ENCODE measurements at regions not wholly inside any gene's neighbourhood (a gene's known extent, or its start where the extent isn't known, plus 50 kb on each side); places are given as distances from the start of the nearest gene placed in this dataset.

GRCh38 chr2:47315475-47315874 is 53.6 kb upstream of the EPCAM start:
- no peak for DNase-seq

GRCh38 chr2:47313728-47314127 is 55.4 kb upstream of the EPCAM start:
- no peak for DNase-seq

DNA sequence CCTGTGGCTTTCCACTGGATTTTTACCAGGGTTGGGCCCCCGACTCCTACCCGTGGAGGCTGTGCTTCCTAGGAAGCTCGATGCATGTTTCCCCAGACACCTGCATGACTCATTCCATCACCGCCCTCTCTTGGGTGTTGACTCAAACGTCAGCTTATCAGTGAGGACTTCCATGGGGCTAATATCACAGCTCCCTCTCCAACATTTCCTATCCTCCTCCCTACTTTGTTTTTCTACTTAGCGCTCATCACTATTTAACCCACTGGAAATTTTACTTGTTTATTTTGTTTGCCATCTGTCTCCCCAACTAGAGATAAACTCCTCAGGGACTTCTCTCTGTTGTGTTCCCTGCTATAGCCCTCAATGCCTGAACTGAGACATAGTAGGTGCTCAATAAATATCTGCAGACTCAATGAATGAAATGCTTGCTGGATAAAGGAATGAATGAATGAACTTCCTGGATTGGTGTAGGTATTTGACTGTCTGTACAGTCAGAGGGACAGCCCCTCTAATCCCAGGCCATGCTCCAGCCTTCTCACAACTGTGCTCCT is 55.9 kb upstream of the EPCAM start:
- DNase-seq = no peak

- DNase-seq = no peak
Observed at GRCh38 chr2:47312491-47312850, 56.6 kb upstream of the EPCAM start.

DNA sequence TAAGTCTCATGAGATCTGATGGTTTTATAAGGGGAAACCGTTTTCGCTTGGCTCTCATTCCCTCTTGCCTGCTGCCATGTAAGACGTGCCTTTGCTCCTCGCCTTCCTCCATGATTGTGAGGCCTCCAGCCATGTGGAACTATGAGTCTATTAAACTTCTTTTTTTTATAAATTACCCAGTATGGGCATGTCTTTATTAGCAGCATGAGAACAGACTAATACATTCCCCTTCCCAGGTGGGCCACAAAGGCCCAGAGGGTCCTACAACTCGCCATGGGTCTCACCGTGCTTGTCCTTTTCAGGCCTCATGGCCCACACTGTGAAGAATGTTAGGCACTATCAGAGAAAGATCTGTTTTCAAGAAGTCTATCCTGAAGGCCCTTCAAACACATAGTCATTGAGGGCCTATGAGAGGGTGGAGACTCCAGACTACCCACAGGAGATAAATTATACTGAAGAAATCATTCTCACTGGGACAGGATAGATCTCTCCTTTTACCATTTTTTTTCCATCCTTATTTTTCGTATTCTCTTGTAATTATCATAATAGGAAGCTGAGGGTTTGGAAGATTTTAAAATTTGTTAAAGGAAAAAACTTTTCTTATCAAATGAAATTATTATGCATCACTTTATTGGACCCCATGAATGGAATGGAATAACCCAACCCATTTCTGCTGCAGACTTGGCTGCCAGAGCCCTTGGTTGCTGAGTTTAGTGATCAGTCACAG is 57.2 kb upstream of the EPCAM start:
- no peak for DNase-seq

DNA sequence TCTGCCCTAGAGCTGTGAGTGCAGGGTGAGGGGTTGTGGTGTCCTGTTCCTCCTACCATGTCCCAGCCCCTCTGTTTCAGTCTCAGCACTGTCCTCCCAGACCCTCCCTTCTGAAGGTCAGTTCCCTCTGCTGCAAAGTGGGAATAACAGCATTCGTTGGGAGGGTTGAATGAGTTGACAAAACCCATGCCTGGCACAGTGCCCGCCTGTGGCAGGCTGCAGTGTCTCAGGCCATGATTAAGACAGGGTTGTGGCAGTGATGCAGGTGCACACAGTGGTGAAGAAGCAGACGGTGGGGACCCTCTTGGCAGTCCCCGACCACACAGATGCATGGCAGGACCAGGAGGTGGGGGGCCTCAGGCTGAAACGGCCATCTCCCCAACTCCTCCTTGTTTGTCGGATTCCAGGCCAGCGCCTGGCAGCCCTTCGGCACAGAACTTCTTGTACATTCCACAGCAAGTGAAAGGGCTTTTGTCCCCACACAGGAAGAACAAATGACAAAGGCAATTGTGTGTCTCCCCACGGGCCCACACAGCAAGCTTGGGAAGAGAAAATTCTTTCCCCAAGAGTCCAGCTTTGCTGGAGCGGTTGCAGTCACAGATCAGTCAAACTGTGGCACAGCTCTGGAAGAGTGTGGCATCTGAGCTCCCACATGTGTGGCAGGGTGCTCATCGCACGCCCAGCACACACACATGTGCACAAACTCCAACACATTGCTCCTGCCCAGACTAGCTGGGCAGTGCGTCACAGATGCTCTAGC is 58.1 kb upstream of the EPCAM start:
- no peak for DNase-seq

- DNase-seq = no peak
Observed at GRCh38 chr2:47309952-47310800, 58.9 kb upstream of the EPCAM start.

- DNase-seq = no peak
Observed at GRCh38 chr2:47309472-47309951, 59.6 kb upstream of the EPCAM start.

- DNase-seq = no peak
Observed at GRCh38 chr2:47307066-47307465, 62.0 kb upstream of the EPCAM start.

DNA sequence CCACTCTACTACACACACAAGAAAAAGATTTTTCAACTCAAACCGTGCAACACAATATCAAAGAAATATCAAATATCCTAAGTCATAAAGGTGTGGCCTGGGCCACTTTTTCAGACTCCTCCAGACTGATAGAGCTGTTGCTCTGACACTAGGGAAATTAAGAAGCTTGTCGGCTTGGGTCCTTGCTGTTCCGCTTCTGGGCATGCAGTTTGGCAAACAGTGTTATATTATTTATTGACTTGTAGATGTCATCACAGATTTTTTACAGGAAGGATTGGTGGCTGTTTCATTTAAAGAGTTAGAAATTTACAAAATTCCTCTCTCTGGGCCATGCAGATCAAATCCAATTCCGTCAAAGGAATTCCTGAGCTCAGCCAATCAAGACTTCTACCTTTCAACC is 64.5 kb upstream of the EPCAM start:
- no peak for DNase-seq

DNA sequence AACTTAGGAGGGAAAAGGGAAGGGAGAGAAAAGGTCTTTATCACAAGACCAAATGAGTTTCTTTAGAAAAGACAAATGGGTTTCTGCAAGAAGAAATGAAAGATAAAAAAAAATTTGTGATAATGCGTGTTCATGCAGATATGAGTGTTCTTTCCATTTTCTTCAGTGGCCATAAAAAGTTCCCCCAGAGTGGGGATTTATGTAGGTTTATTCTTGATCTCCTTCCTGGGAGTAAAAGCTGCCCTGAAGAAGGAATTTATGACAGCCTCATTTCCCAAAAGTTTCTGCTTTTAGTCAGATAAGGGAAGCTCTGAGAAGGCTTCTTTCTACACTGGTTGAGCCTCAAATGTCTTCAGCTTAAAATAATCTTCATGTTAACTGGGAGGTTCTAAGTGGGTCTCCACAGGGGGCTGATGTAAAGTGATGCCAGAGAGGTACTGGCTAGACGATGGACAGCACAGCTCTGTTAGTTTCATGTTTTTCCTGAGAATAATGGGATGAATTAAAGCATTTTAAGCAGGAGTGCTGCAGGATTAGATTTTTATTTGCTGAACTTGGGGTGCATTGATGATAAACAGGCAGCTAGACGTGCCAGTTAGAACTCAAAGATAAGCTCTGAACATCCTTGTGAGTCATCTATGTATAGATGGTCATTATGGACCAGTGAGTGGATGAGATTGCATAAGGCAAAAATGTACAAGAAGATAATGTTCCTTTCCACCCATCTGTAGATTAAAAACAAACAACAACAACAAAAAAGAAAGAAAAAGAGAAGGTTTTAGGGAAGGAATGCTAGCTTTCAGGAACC is 65.6 kb upstream of the EPCAM start:
- DNase-seq = no peak

GRCh38 chr2:47302308-47302707 is 66.8 kb upstream of the EPCAM start:
- no peak for DNase-seq

DNA sequence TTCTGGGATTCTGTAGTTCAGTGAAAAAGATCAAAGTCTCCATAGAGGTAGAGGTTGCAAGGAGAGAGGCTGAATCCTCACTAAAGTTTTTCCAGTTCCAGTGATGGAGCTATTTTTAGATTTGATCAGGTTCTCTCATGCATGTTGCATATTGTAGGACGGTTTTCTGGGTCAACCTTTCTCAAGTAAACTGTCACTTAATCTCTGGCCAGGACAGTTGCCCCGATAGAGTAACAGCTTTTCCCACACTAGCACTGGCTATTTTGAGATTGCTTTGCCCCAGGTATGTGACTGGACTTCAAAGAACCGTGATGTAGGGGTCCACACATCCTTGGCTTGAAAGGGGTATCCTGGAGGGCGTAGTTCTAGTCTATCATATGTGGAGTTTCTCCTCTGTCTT is 67.4 kb upstream of the EPCAM start:
- no peak for DNase-seq

DNA sequence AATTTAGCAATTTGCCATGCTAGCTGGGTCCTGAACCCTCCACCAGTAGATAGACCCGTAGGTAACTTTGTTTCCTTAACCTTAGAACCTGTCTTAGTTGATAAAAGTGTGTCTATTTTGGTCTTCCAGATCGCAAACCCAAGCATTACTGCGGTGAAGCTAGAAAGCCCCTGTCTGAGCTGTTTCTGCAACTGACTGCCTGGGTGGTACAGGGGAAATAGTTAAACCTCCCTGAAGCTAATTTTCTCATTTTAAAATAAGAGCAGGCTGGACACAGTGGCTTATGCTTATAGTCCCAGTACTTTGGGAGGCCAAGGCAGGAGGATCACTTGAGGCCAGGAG is 67.9 kb upstream of the EPCAM start:
- DNase-seq = no peak

GRCh38 chr2:47300609-47301276 is 68.4 kb upstream of the EPCAM start:
- DNase-seq = no peak

- no peak for DNase-seq
Observed at GRCh38 chr2:47300081-47300480, 69.0 kb upstream of the EPCAM start.

DNA sequence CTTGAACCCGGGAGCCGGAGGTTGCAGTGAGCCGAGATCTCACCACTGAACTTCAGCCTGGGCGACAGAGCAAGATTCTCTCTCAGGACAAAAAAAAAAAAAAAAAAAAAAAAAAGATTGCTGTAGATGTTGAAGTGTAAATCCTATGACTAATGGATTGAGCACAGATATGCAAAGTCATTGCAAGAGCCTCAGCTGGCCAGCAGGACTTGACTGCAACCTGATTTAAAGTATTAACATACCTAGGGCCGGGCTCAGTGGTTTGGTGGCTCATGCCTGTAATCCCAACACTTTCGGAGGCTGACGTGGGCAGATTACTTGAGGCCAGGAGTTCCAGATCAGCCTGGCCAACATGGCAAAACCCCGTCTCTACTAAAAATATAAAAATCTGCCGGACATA is 69.6 kb upstream of the EPCAM start:
- DNase-seq = no peak

GRCh38 chr2:47298771-47299170 is 70.3 kb upstream of the EPCAM start:
- no peak for DNase-seq

DNA sequence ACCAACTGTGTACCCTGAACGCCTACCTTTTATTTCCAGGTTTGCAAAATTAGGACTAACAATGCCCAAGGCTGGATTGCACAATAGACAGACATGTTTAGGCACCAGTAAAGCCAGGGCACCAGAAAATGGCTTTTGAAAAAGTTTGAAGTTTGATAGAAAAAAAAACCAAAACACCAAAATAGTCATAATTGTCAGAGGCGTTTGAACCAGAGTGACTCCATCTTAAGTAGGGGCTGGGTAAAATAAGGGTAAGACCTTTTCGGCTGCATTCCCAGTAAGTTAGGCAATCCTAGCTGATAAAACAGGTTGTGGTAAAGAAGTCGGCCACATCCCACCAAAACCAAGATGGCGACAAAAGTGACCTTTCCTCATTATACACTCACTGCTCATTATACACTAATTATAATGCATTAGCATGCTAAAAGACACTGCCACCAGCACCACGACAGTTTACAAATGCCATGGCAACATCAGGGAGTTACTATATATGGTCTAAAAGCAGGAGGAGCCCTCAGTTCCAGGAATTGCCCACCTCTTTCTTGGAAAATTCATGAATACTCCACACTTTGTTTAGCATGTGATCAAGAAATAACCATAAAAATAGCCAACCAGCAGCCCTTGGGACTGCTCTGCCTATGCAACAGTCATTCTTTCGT is 71.2 kb upstream of the EPCAM start:
- DNase-seq = no peak

GRCh38 chr2:47295981-47296635 is 73.0 kb upstream of the EPCAM start:
- DNase-seq = no peak
